NCI-H128 (cell line): ENCODE measurements at regions not wholly inside any gene's neighbourhood (a gene's known extent, or its start where the extent isn't known, plus 50 kb on each side); places are given as distances from the start of the nearest gene placed in this dataset.
"Not testable (repeated sequence)": the region's sequence is repeated elsewhere in the genome, so short reads cannot be mapped to it uniquely, and the experiment has no call there.

Source experiments
- DNase-seq: peaks from one replicate; lab custom pipeline; 2025; ENCODE audit not compliant: unreplicated experiment; lab: John Stamatoyannopoulos, UW

DNA sequence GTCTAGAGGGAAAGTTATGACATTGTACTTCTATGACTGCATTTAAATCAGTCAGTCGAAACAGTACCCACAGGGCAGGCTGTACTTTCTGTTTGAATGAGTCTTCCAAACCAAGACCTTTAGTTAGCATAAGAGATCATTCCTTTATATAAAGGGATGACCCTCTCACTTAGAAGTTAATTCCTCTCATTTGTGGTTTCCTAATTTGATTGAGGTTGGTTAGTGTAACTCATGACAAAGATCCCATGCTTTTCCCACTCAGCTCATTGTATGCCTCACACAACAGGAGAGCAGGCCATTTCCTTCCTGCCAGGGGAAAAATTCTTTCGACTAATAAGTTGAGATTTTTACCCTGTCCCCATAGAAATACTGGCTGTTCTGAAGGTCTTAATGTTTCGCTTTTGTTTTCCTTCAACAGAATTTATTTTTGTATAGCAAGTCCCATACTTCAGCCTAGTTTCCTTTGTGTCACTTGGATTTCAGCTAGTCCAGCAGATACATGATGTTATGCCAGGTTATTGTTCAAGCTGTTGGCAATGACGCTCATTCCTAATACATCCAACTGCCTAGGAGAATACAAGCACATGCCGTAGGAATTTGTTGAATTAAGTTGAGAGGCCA is 500.7 kb downstream of the SPATA31D1 start:
- no peak for DNase-seq

- no peak for DNase-seq
These were observed 501.5 kb downstream of the SPATA31D1 start for GRCh38 chr9:82490019-82490499.

- not testable (repeated sequence) for DNase-seq
These were observed 502.2 kb downstream of the SPATA31D1 start for GRCh38 chr9:82490821-82491220.

GRCh38 chr9:82491604-82492003 is 503.0 kb downstream of the SPATA31D1 start:
- no peak for DNase-seq

DNA sequence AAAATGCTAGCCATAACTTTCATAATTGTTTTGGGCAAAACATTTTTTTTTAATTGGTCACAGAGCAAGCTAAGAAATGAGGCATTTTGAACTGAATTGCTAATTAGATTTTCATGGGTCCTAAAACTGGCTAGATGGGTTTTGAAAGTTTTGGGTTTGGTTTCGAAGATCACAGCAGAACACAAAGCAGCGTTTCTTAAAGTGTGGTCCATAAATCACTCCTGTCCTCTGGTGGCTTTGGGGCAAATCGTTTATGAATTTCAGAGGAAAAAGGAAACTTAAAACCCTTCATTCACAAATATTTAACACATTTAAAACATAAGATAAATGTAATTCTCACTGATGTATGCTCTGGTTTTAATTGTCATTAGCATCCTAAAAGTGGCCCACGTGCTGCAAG is 503.7 kb downstream of the SPATA31D1 start:
- DNase-seq: no peak

DNA sequence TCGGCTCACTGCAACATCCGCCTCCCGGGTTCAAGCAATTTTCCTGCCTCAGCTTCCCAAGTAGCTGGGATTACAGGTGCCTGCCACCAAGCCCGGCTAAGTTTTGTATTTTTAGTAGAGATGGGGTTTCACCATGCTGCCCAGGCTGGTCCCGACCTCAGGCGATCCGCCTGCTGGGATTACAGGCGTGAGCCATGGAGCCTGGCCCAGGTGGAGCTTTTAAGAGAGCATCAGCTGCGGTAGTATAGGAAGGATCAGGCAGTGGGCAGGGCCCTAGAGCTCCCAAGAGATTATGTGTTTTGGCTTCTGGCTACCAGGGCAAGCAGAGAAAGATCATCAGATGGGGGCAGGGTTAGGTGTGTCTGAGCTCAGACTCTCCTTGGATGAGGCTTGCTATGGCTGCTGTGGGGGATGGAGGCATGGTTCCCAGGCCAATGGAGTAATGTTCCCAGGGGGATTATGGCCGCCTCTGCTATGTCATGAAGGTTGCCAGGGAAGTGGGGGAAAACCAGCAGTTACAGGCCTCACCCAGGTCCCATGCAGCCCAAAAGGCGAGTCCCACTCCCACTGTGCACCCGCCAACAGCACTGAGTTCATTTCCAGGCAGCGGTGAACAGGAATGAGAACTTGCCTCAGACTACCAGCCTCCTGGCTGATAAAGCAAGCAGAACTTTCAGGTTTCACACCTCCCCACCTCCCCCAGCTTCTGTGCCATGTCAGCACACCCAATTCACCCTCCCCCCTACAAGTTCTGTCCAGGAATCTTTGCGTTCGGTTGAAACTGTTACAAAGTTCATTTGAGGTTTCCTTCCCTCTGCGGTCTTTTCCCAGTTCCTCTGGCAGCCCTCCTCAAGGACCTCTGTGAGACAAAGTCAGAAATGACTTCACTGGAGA is 507.6 kb downstream of the SPATA31D1 start:
- no peak for DNase-seq

- no peak for DNase-seq
These were observed 510.2 kb downstream of the SPATA31D1 start for GRCh38 chr9:82498541-82499317.

- no peak for DNase-seq
These were observed 510.8 kb downstream of the SPATA31D1 start for GRCh38 chr9:82499337-82499736.

GRCh38 chr9:82504620-82505019 is 516.0 kb downstream of the SPATA31D1 start:
- no peak for DNase-seq

DNA sequence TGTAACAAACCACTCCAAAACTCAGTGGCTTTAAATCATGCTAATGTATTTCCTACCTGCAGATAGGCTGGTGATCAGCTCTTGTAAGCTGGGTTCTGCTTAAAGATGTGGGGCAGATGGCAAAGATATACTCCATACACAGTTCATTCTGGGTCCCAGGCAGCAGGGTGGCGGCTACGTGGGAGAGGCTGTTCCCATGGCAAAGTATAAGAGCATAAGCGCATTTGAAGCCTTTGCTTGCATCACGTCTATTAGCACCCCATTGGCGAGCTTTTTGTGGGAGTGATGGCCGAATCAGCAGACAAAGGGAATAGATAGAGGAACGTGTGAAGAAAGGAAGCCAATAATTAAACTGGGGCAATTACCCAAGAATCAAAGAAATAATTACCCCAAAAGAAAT is 523.1 kb downstream of the SPATA31D1 start:
- no peak for DNase-seq

DNA sequence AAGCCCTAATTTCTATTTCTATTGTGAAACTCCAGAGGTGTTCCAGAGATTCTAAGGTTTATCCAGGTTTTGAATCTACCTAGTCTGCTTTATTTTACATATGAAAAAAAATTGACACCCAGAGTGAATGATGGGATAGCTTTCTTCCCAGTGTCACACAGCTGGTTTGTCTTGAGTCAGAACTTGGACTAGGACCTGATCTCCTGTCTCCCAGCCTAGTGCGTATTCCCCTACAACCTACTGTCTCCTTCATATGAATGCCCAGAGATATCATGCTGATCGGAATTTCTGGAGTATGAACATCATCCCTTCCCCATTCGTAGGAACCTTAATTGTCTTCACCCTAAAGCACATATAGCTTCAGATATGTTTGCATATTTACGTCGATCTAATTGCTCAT is 524.2 kb downstream of the SPATA31D1 start:
- DNase-seq: no peak

GRCh38 chr9:82513242-82513751 is 524.7 kb downstream of the SPATA31D1 start:
- no peak for DNase-seq

- no peak for DNase-seq
These were observed 525.6 kb downstream of the SPATA31D1 start for GRCh38 chr9:82513976-82514735.

GRCh38 chr9:82518868-82519267 is 530.3 kb downstream of the SPATA31D1 start:
- no peak for DNase-seq

- DNase-seq: no peak
These were observed 530.8 kb downstream of the SPATA31D1 start for GRCh38 chr9:82519332-82519731.

GRCh38 chr9:82524407-82524806 is 535.8 kb downstream of the SPATA31D1 start:
- DNase-seq: no peak

GRCh38 chr9:82526577-82526976 is 536.4 kb downstream of the RASEF start:
- DNase-seq: no peak

DNA sequence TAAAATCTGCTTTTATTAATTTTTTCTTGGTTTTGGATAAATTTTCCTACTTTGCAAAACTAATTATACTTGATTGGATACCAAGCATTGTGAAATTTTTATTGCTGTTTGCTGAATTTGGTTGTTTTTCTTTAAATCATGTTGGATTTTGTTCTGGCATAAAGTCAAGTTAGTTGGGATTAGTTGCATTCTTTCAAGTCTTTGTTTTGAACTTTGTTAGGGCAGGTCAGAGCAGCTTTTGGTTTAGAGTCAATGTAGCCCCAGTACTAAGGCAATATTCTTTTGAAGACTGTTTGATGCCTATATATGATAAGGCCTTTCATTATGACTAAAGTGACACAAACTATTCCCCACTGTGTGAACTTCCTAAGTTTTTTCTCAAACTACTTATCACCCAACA is 531.1 kb downstream of the RASEF start:
- DNase-seq: no peak

- no peak for DNase-seq
These were observed 530.3 kb downstream of the RASEF start for GRCh38 chr9:82532504-82533180.

DNA sequence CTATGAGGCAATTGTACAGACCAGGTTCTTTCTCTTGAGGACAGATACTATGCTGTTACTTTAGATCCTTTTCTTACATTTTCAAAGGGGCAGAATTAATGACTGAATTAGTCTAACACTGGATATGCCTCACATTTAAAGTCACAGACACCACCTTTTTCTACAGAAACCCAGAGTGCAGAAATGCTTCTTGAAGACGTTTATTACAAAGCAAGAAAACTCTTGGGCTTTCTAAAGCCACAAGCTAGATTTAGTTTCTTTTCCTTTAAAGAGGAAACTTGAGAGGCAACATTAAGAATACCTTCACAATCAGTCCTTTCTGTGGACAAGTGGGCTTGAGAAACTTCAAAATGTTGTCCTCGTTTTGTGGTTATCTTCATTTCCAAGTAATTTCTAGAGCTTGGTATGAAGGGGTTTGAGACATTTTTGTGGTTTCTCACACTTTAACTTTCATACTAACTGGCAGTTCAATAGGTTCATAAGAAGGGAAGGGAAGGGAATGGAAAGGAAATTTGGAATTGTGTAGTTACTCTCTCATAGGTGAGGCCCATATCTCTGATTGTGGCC is 527.4 kb downstream of the RASEF start:
- DNase-seq: no peak
